K562 (cell line): ENCODE measurements at regions not wholly inside any gene's neighbourhood (a gene's known extent, or its start where the extent isn't known, plus 50 kb on each side); places are given as distances from the start of the nearest gene placed in this dataset.

Source experiments
- ATAC-seq: fragments of 200-7000 bp; cut with Tn5 transposase; 3 replicates; pipeline ENCODE4 v1.9.1; 2020; ENCODE audit warnings: moderate library complexity
- BruUV-seq: library from RNA; stranded (reverse); fragments of 400-500 nt; replicated peaks from 2 replicates; lab custom pipeline; 2021; lab: Mats Ljungman, UMichigan
- CTCF ChIA-PET: fragments of 300-600 bp; formaldehyde crosslinking; extraction: SDS; loops from one replicate; lab custom pipeline; 2021; ENCODE audit warnings: low intra/inter-chr PET ratio; lab: Yijun Ruan, JAX
- POLR2A ChIA-PET: fragments of 300-600, 350-650 bp; sonication (Branson Sonifier 250); formaldehyde crosslinking; extraction: SDS; loops from one replicate; lab custom pipeline; 2021; ENCODE audit warnings: antibody characterized with exemption, inconsistent platforms; lab: Yijun Ruan, JAX
- DNase-seq, 4 experiments: peaks; one replicate each; pipeline versions ENCODE4 v3.0.0 to v3.0.0-alpha.2; 2011 to 2018; ENCODE audit warnings: low spot score in 3 of 4, mixed read lengths in 3 of 4; ENCODE audit errors: extremely low read depth in 1 of 4
- FAIRE-seq: peaks from 2 replicates; lab custom pipeline; 2011; peaks lifted over from hg19 to GRCh38; lab: Jason Lieb, UNC
- H2AFZ ChIP-seq: 2 replicates; pipeline ENCODE4 v1.6.0; 2011; ENCODE audit warnings: low read depth, low read length, control low read depth, inconsistent platforms
- H3K27ac ChIP-seq: fragments of 200-600 bp; 3 replicates; pipeline ENCODE4 v1.8.0; 2011; ENCODE audit warnings: low read depth, mild to moderate bottlenecking, control low read depth, inconsistent platforms, low read length, moderate library complexity, mixed read lengths; ENCODE audit errors: extremely low read depth
- H3K27me3 ChIP-seq, 2 experiments: fragments of 300-600 bp in 1 of 2; 2 replicates in 1 of 2; 3 replicates in 1 of 2; pipeline versions ENCODE4 v1.6.0 to v1.8.0; 2011; ENCODE audit warnings: inconsistent platforms in 2 of 2, low read length in 2 of 2, mild to moderate bottlenecking in 1 of 2, mixed read lengths in 1 of 2, moderate library complexity in 1 of 2; ENCODE audit not compliant: control insufficient read depth in 2 of 2, insufficient read depth in 2 of 2
- H3K36me3 ChIP-seq: fragments of 300-600 bp; 3 replicates; pipeline ENCODE4 v1.8.0; 2011; ENCODE audit warnings: mild to moderate bottlenecking, low read length, inconsistent platforms; ENCODE audit not compliant: control insufficient read depth, insufficient read depth
- H3K4me1 ChIP-seq, 2 experiments: fragments of 200-600 bp in 1 of 2; replicated peaks in 1 of 2; 2 replicates in 1 of 2; 3 replicates in 1 of 2; pipeline versions ENCODE4 v1.5.1 to v1.8.0; 2011; ENCODE audit warnings: inconsistent platforms in 2 of 2, low read length in 2 of 2, mild to moderate bottlenecking in 1 of 2, mixed read lengths in 1 of 2, moderate library complexity in 1 of 2; ENCODE audit not compliant: control insufficient read depth in 2 of 2, insufficient read depth in 2 of 2
- H3K4me2 ChIP-seq: 2 replicates; pipeline ENCODE4 v1.6.1; 2011; ENCODE audit warnings: low read length, control low read depth, inconsistent platforms, mixed read lengths; ENCODE audit not compliant: insufficient read depth
- H3K4me3 ChIP-seq: fragments of 200-600 bp; sonication (generic), shearing (Covaris generic); 2 replicates; pipeline ENCODE4 v1.5.1; 2016; ENCODE audit warnings: control low read depth, inconsistent platforms
- H3K79me2 ChIP-seq: fragments of 200-600 bp; 3 replicates; pipeline ENCODE4 v1.8.0; 2011; ENCODE audit warnings: low read length, inconsistent platforms; ENCODE audit not compliant: control insufficient read depth, insufficient read depth
- H3K9ac ChIP-seq, 2 experiments: 2 replicates each; pipeline versions ENCODE4 v1.6.0 to v1.6.1; 2011; ENCODE audit warnings: low read depth in 2 of 2, low read length in 2 of 2, control low read depth in 1 of 2, inconsistent platforms in 1 of 2, mild to moderate bottlenecking in 1 of 2, mixed read lengths in 1 of 2; ENCODE audit not compliant: insufficient read depth in 1 of 2
- H3K9me1 ChIP-seq: one replicate; pipeline ENCODE4 v1.6.0; 2011; ENCODE audit warnings: inconsistent platforms, mild to moderate bottlenecking, low read length, moderate library complexity; ENCODE audit not compliant: control insufficient read depth, insufficient read depth
- H3K9me3 ChIP-seq: replicated peaks from 2 replicates; pipeline ENCODE4 v1.5.1; 2011; ENCODE audit warnings: low read depth, low read length, inconsistent platforms; ENCODE audit not compliant: control insufficient read depth, insufficient read depth
- H4K20me1 ChIP-seq: replicated peaks from 2 replicates; pipeline ENCODE4 v1.6.1; 2011; ENCODE audit warnings: low read length, inconsistent platforms, mixed read lengths; ENCODE audit not compliant: control insufficient read depth, insufficient read depth
- ASH1L ChIP-seq: fragments of 450-650 bp; IDR thresholded peaks from 2 replicates; pipeline ENCODE4 v1.6.1; 2018; ENCODE audit warnings: borderline replicate concordance, mild to moderate bottlenecking, low read depth; ENCODE audit not compliant: partially characterized antibody
- BCOR ChIP-seq: fragments of 450-650 bp; IDR thresholded peaks from 2 replicates; pipeline ENCODE4 v1.6.1; 2016
- RAD21 ChIP-seq, 2 experiments: fragments of 250-450 bp in 1 of 2; fragments of 450-650 bp in 1 of 2; sonication (Bioruptor Pico) in 1 of 2; formaldehyde crosslinking in 1 of 2; IDR thresholded peaks in 1 of 2; conservative IDR thresholded peaks in 1 of 2; 2 replicates each; pipeline versions ENCODE4 v1.4.0 to v1.8.0; 2020 to 2022; ENCODE audit warnings: mild to moderate bottlenecking in 2 of 2, moderate library complexity in 1 of 2
- RB1 ChIP-seq: fragments of 450-650 bp; IDR thresholded peaks from 2 replicates; pipeline ENCODE4 v1.6.1; 2017; ENCODE audit warnings: low read depth, mild to moderate bottlenecking
- SMC3 ChIP-seq: conservative IDR thresholded peaks from 2 replicates; pipeline ENCODE4 v1.6.1; 2011; ENCODE audit warnings: low read depth, low read length, improper control_type of control experiment; ENCODE audit not compliant: insufficient read depth
- WGBS: fragments of 100-300 bp; shearing (Covaris generic); methylation state at CpG from one replicate; pipeline ENCODE4 v1.1.6; 2016; ENCODE audit warnings: low coverage, mixed read lengths; ENCODE audit not compliant: insufficient coverage; ENCODE audit errors: missing lambda C conversion rate; 5-methylcytosine and 5-hydroxymethylcytosine counted together
- in situ Hi-C: fragments of 300-500 bp; cut with MboI; formaldehyde crosslinking; loops from 4 replicates; pipeline ENCODE4 v1.15.0; 2018; ENCODE audit warnings: inconsistent platforms, mixed read lengths
- intact Hi-C: fragments of 100-400 bp; cut with micrococcal nuclease; formaldehyde crosslinking; loops from 2 replicates; pipeline ENCODE4 v1.14.2; 2022
- TF ChIP-seq, protein P1 (sequence below), 2 experiments: fragments of 450-650 bp; formaldehyde crosslinking in 1 of 2; IDR thresholded peaks; 2 replicates each; pipeline versions ENCODE4 v1.4.0 to v1.6.1; 2014 to 2020; ENCODE audit warnings: mild to moderate bottlenecking in 2 of 2, borderline replicate concordance in 1 of 2, low read depth in 1 of 2
- TF ChIP-seq, protein P2 (sequence below), 3 experiments: IDR thresholded peaks in 2 of 3; conservative IDR thresholded peaks in 1 of 3; 2 replicates each; pipeline ENCODE4 v1.5.1; 2011 to 2012; ENCODE audit warnings: low read length in 3 of 3, mild to moderate bottlenecking in 3 of 3, control low read depth in 2 of 3, improper control_type of control experiment in 1 of 3, inconsistent platforms in 1 of 3, low read depth in 1 of 3, mixed read lengths in 1 of 3, moderate library complexity in 1 of 3; ENCODE audit not compliant: insufficient read depth in 2 of 3

DNA sequence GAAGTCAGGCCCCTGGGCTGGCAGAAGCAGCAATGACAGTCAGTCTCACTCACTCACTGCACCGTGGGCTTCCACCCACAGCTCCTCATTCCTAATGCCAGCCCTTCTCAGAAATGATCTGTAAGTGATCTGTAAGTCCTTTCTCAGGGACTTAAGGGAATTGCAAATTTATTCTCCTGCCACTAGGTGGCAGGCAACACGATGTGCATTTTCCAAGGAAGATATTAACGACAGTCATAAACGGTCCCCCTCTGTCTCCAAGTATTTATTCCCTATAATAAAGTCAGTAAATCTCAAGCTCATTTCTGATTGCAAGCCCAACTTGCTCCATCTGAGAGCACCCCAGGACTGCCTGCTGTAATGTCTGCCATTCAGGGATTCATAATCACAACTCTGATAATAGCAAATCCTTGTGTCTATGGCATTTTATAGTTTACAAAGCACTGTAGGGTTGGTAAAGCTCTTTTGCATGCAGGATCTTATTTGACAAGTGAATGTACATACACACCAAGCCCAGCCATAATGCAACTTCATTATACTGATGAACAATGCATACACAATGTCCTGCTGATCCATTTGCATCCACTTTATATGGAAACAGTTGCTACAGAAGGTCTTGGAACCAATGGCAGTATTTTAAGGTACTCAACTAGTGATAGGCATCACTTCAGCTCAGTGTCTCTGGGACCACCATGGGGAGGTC is 380.5 kb upstream of the CAMK1G start:
- no peaks in the 10 kb centered on the region for H3K9me1 ChIP-seq
- intact Hi-C loops (loop anchor here (2.0 to 10.0 kb wide), 5 partner anchors 44 to 1178 kb away; no protein-coding TSS in a partner anchor), in situ Hi-C loops (loop anchor here (25.0 kb wide), 1 partner anchor 1191 kb away; no protein-coding TSS in a partner anchor)
- H3K27me3 ChIP-seq = peaks cover 0 to 14% of the 10 kb centered on the region in 2 experiments; a peak in 3 of 5 replicates
- H3K4me2 ChIP-seq = no peak overlapping the region
- BruUV-seq = no TSS peak
- POLR2A ChIA-PET = interaction anchor here (0.7 kb wide), 1 partner anchor 150 kb away, joined by 4 read pairs; no protein-coding TSS in a partner anchor
- TF ChIP-seq SMC3 (0 out of 2 replicates have a peak, but pooled peaks have one; percentile 40), ASH1L (no peak), BCOR (no peak), RB1 (0 out of 2 replicates have a peak, but pooled peaks have one; percentile 24), RAD21 (CRISPR knock-in tag; conservative IDR thresholded peaks at IDR 0.05 in 1 of 2, IDR thresholded peaks at IDR 0.05 in 1 of 2) (peak; percentile 20 to 66; a peak in 2 of 4 replicates)
- TF ChIP-seq, protein P1, sequence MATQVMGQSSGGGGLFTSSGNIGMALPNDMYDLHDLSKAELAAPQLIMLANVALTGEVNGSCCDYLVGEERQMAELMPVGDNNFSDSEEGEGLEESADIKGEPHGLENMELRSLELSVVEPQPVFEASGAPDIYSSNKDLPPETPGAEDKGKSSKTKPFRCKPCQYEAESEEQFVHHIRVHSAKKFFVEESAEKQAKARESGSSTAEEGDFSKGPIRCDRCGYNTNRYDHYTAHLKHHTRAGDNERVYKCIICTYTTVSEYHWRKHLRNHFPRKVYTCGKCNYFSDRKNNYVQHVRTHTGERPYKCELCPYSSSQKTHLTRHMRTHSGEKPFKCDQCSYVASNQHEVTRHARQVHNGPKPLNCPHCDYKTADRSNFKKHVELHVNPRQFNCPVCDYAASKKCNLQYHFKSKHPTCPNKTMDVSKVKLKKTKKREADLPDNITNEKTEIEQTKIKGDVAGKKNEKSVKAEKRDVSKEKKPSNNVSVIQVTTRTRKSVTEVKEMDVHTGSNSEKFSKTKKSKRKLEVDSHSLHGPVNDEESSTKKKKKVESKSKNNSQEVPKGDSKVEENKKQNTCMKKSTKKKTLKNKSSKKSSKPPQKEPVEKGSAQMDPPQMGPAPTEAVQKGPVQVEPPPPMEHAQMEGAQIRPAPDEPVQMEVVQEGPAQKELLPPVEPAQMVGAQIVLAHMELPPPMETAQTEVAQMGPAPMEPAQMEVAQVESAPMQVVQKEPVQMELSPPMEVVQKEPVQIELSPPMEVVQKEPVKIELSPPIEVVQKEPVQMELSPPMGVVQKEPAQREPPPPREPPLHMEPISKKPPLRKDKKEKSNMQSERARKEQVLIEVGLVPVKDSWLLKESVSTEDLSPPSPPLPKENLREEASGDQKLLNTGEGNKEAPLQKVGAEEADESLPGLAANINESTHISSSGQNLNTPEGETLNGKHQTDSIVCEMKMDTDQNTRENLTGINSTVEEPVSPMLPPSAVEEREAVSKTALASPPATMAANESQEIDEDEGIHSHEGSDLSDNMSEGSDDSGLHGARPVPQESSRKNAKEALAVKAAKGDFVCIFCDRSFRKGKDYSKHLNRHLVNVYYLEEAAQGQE (IDR thresholded peaks at IDR 0.05; ENCODE audit: borderline replicate concordance) = 0 out of 2 replicates have a peak, but pooled peaks have one; percentile 16
- TF ChIP-seq, protein P1 (CRISPR knock-in tag; IDR thresholded peaks at IDR 0.05; ENCODE audit: low read depth) = no peak
- TF ChIP-seq, protein P2, sequence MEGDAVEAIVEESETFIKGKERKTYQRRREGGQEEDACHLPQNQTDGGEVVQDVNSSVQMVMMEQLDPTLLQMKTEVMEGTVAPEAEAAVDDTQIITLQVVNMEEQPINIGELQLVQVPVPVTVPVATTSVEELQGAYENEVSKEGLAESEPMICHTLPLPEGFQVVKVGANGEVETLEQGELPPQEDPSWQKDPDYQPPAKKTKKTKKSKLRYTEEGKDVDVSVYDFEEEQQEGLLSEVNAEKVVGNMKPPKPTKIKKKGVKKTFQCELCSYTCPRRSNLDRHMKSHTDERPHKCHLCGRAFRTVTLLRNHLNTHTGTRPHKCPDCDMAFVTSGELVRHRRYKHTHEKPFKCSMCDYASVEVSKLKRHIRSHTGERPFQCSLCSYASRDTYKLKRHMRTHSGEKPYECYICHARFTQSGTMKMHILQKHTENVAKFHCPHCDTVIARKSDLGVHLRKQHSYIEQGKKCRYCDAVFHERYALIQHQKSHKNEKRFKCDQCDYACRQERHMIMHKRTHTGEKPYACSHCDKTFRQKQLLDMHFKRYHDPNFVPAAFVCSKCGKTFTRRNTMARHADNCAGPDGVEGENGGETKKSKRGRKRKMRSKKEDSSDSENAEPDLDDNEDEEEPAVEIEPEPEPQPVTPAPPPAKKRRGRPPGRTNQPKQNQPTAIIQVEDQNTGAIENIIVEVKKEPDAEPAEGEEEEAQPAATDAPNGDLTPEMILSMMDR (IDR thresholded peaks at IDR 0.05 in 2 of 3, conservative IDR thresholded peaks at IDR 0.05 in 1 of 3; ENCODE audit: insufficient read depth in 2 of 3, low read depth in 1 of 3, low read length in 3 of 3) = peak; percentile 50 to 74 (median 67)
- DNase-seq (peak; percentile 46 to 67 (median 47)), FAIRE-seq (peak; percentile 89), ATAC-seq (peak; percentile 62; the same call in 2 of the 3 replicates)
- H3K4me1 ChIP-seq = peaks cover 0 to 6% of the 10 kb centered on the region in 2 experiments; a peak in 1 of 5 replicates
- H3K9me3 ChIP-seq = no peaks in the 10 kb centered on the region
- H3K27ac ChIP-seq = no peak overlapping the region
- no peak overlapping the region for H3K4me3 ChIP-seq
- no peaks in the 10 kb centered on the region for H3K36me3 ChIP-seq
- CTCF ChIA-PET = interaction anchor here (1.2 kb wide), 1 partner anchor 10 kb away, joined by 4 read pairs; no protein-coding TSS in a partner anchor
- no peak overlapping the region for H2AFZ ChIP-seq
- H3K9ac ChIP-seq = no peak overlapping the region
- H3K79me2 ChIP-seq = no peaks in the 10 kb centered on the region
- WGBS = 0% methylated on average over 4 of the region's 4 CpGs
- no peaks in the 10 kb centered on the region for H4K20me1 ChIP-seq
